Activated CD8-positive, alpha-beta memory T cell treated with anti-CD3 and anti-CD28 coated beads, Interleukin-2, amount 10 ng/mL, durations not matched to agents 7 days and 5 days (primary cell): ENCODE measurements at regions not wholly inside any gene's neighbourhood (a gene's known extent, or its start where the extent isn't known, plus 50 kb on each side); places are given as distances from the start of the nearest gene placed in this dataset.

Experiments
- ATAC-seq: fragments of 150-1000 bp; cut with Tn5 transposase; one replicate; pipeline ENCODE4 v1.10.0; 2021; ENCODE audit warnings: moderate library complexity
- CTCF ChIA-PET: fragments of 350-600 bp; sonication (Branson Sonifier 250); formaldehyde crosslinking; loops from one replicate; lab custom pipeline; 2021; ENCODE audit warnings: antibody characterized with exemption; lab: Charles Lee
- DNase-seq: peaks from one replicate; pipeline ENCODE4 v3.0.0-alpha.2; 2020
- H3K27ac Mint-ChIP-seq: one replicate; pipeline ENCODE4 v1.8.0; 2021; ENCODE audit warnings: mild to moderate bottlenecking, mixed read lengths
- H3K27me3 Mint-ChIP-seq: one replicate; pipeline ENCODE4 v1.8.0; 2021; ENCODE audit warnings: mixed read lengths
- H3K36me3 Mint-ChIP-seq: one replicate; pipeline ENCODE4 v1.8.0; 2021; ENCODE audit warnings: mild to moderate bottlenecking, mixed read lengths
- H3K4me1 Mint-ChIP-seq: one replicate; pipeline ENCODE4 v1.8.0; 2021; ENCODE audit warnings: mixed read lengths
- H3K4me3 Mint-ChIP-seq: one replicate; pipeline ENCODE4 v1.8.0; 2021; ENCODE audit warnings: mild to moderate bottlenecking, moderate library complexity, mixed read lengths
- H3K9me3 Mint-ChIP-seq: one replicate; pipeline ENCODE4 v1.8.0; 2022; ENCODE audit warnings: low read depth, mixed read lengths

- Mint-ChIP-seq H3K4me1 (no peaks in the 10 kb centered on the region), H3K9me3 (no peaks in the 10 kb centered on the region), H3K4me3 (no peak overlapping the region), H3K27me3 (no peaks in the 10 kb centered on the region), H3K27ac (no peak overlapping the region), H3K36me3 (no peaks in the 10 kb centered on the region)
- CTCF ChIA-PET, result no interaction called here
- no peak for DNase-seq
- no peak for ATAC-seq
Observed at GRCh38 chr2:147088871-147089270, 756.0 kb upstream of the ACVR2A start.

DNA sequence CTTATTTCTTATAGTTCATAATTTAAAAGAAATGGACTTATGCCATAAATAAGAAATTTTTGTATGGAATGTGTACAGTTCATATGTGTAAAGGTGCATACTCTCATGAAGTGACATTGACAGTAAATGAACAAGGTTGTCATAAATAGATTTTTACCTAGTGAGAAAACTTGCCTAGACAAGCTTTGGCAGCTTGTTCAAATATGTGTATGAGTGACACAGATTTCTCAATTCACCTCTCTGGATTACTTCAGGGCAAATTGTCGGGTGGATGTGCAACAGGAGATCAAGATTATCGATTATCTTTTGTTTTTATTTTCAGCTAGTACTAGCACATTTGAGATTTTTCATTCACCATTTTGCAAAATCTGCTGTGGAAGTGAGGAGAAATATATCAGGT is 758.1 kb upstream of the ACVR2A start:
- no peaks in the 10 kb centered on the region for H3K36me3 Mint-ChIP-seq
- no peak overlapping the region for H3K4me3 Mint-ChIP-seq
- no peaks in the 10 kb centered on the region for H3K9me3 Mint-ChIP-seq
- H3K27me3 Mint-ChIP-seq, result no peaks in the 10 kb centered on the region
- no peak overlapping the region for H3K27ac Mint-ChIP-seq
- H3K4me1 Mint-ChIP-seq, result peaks cover 1% of the 10 kb centered on the region
- DNase-seq, result no peak
- ATAC-seq, result no peak
- CTCF ChIA-PET, result no interaction called here

GRCh38 chr2:147083664-147084063 is 761.2 kb upstream of the ACVR2A start:
- no peaks in the 10 kb centered on the region for H3K27me3 Mint-ChIP-seq
- H3K4me3 Mint-ChIP-seq, result no peak overlapping the region
- peaks cover 1% of the 10 kb centered on the region for H3K4me1 Mint-ChIP-seq
- no peak for ATAC-seq
- H3K27ac Mint-ChIP-seq, result no peak overlapping the region
- no peak for DNase-seq
- CTCF ChIA-PET, result interaction anchor here (0.7 to 3.3 kb wide), 3 partner anchors 31 to 828 kb away, joined by 3 to 41 read pairs (median 10); no protein-coding TSS in a partner anchor
- no peaks in the 10 kb centered on the region for H3K9me3 Mint-ChIP-seq
- no peaks in the 10 kb centered on the region for H3K36me3 Mint-ChIP-seq

- CTCF ChIA-PET, result interaction anchor here (0.7 to 3.3 kb wide), 6 partner anchors 8 to 829 kb away, joined by 3 to 41 read pairs (median 4); no protein-coding TSS in a partner anchor
- H3K4me3 Mint-ChIP-seq, result no peak overlapping the region
Observed at GRCh38 chr2:147082850-147083522, 761.8 kb upstream of the ACVR2A start.

GRCh38 chr2:147081831-147082230 is 763.0 kb upstream of the ACVR2A start:
- Mint-ChIP-seq H3K27ac (no peak overlapping the region), H3K4me1 (peaks cover 1% of the 10 kb centered on the region), H3K9me3 (no peaks in the 10 kb centered on the region), H3K36me3 (no peaks in the 10 kb centered on the region), H3K4me3 (no peak overlapping the region), H3K27me3 (no peaks in the 10 kb centered on the region)
- CTCF ChIA-PET, result interaction anchor here (0.6 to 3.3 kb wide), 4 partner anchors 10 to 830 kb away, joined by 3 to 41 read pairs (median 4); no protein-coding TSS in a partner anchor
- ATAC-seq (no peak), DNase-seq (no peak)

More at GRCh38 chr2:147082850-147083522, 761.8 kb upstream of the ACVR2A start:
- ATAC-seq (peak; percentile 42), DNase-seq (peak; percentile 47)
- Mint-ChIP-seq H3K27ac (no peak overlapping the region), H3K36me3 (no peaks in the 10 kb centered on the region), H3K9me3 (no peaks in the 10 kb centered on the region), H3K4me1 (peaks cover 1% of the 10 kb centered on the region), H3K27me3 (no peaks in the 10 kb centered on the region)

- Mint-ChIP-seq H3K27ac (no peak overlapping the region), H3K4me1 (no peaks in the 10 kb centered on the region), H3K36me3 (no peaks in the 10 kb centered on the region), H3K4me3 (no peak overlapping the region), H3K9me3 (no peaks in the 10 kb centered on the region), H3K27me3 (no peaks in the 10 kb centered on the region)
- CTCF ChIA-PET, result no interaction called here
- no peak for ATAC-seq
- DNase-seq, result no peak
Observed at GRCh38 chr2:147076634-147077033, 768.2 kb upstream of the ACVR2A start.

GRCh38 chr2:147068071-147068470 is 776.8 kb upstream of the ACVR2A start:
- H3K36me3 Mint-ChIP-seq, result no peaks in the 10 kb centered on the region
- H3K9me3 Mint-ChIP-seq, result peaks cover 3% of the 10 kb centered on the region
- no peaks in the 10 kb centered on the region for H3K27me3 Mint-ChIP-seq
- CTCF ChIA-PET, result no interaction called here
- no peak for DNase-seq
- no peaks in the 10 kb centered on the region for H3K4me1 Mint-ChIP-seq
- no peak overlapping the region for H3K27ac Mint-ChIP-seq
- no peak for ATAC-seq
- no peak overlapping the region for H3K4me3 Mint-ChIP-seq

DNA sequence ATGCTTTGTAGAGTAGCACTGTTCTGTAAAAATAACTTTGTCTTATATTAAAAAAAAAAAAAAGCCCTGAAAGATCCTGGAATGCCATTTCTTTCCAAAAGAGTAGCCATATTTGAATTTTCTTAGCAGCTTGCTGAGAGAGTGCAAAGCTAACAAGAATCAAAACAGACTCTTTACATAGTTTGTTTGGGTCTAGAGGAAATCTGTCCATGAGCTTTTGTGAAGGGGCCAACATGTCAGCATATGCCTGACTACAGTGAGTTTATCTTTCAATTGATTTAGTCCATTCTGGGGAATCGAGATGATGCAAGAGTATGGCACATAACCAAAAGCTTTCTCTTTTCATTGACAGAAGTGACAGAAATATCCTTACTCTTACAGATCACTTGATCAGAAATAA is 777.7 kb upstream of the ACVR2A start:
- Mint-ChIP-seq H3K27me3 (no peaks in the 10 kb centered on the region), H3K4me3 (no peak overlapping the region), H3K36me3 (no peaks in the 10 kb centered on the region), H3K4me1 (no peaks in the 10 kb centered on the region), H3K27ac (no peak overlapping the region), H3K9me3 (peaks cover 3% of the 10 kb centered on the region)
- DNase-seq (no peak), ATAC-seq (no peak)
- CTCF ChIA-PET, result no interaction called here

- H3K36me3 Mint-ChIP-seq, result no peaks in the 10 kb centered on the region
- no peaks in the 10 kb centered on the region for H3K4me1 Mint-ChIP-seq
- no peaks in the 10 kb centered on the region for H3K27me3 Mint-ChIP-seq
- no peak overlapping the region for H3K4me3 Mint-ChIP-seq
- peaks cover 3% of the 10 kb centered on the region for H3K9me3 Mint-ChIP-seq
- CTCF ChIA-PET, result no interaction called here
- ATAC-seq (no peak), DNase-seq (no peak)
- no peak overlapping the region for H3K27ac Mint-ChIP-seq
Observed at GRCh38 chr2:147062073-147062472, 782.8 kb upstream of the ACVR2A start.

- Mint-ChIP-seq H3K4me1 (no peaks in the 10 kb centered on the region), H3K27me3 (no peaks in the 10 kb centered on the region), H3K27ac (no peak overlapping the region), H3K4me3 (no peak overlapping the region), H3K36me3 (no peaks in the 10 kb centered on the region), H3K9me3 (peaks cover 3% of the 10 kb centered on the region)
- CTCF ChIA-PET, result no interaction called here
- DNase-seq, result no peak
- no peak for ATAC-seq
Observed at GRCh38 chr2:147061269-147061668, 783.6 kb upstream of the ACVR2A start.

DNA sequence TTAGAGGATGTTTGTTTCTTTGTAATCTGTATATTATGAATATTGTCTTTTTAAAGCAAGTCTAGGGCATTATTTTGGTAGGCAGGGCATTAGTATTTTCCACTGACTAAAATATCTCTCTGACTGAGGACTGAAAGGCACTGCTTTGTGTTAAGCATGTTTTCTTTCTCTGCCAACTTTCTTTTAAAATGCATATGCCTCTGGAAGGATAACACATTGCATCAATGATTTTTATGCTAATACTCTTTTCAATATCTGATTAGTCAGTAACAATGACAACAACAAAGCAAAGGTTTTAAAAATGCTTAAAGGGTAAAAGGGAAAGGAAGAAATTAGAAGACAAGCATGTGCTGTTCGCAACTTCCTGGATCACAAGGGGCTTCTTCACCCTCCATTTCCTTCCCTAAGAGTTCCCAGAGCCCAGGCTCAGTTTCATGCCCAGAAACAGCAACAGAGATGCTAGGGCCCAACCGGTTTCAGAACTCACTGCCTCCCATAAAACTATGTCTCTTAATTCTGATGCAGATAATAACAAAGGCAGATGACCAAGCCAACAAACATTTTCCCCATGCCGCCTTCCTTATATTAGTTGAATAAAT is 786.8 kb upstream of the ACVR2A start:
- Mint-ChIP-seq H3K36me3 (no peaks in the 10 kb centered on the region), H3K4me3 (no peak overlapping the region), H3K4me1 (no peaks in the 10 kb centered on the region), H3K27me3 (no peaks in the 10 kb centered on the region), H3K27ac (no peak overlapping the region), H3K9me3 (no peaks in the 10 kb centered on the region)
- ATAC-seq (no peak), DNase-seq (no peak)
- CTCF ChIA-PET, result no interaction called here

- DNase-seq (no peak), ATAC-seq (no peak)
- H3K9me3 Mint-ChIP-seq, result no peaks in the 10 kb centered on the region
- CTCF ChIA-PET, result interaction anchor here (1.0 kb wide), 1 partner anchor 12 kb away, joined by 3 read pairs; no protein-coding TSS in a partner anchor
- no peaks in the 10 kb centered on the region for H3K27me3 Mint-ChIP-seq
- H3K27ac Mint-ChIP-seq, result no peak overlapping the region
- no peaks in the 10 kb centered on the region for H3K4me1 Mint-ChIP-seq
- H3K4me3 Mint-ChIP-seq, result no peak overlapping the region
- H3K36me3 Mint-ChIP-seq, result no peaks in the 10 kb centered on the region
Observed at GRCh38 chr2:147051814-147052213, 793.0 kb upstream of the ACVR2A start.

- Mint-ChIP-seq H3K4me1 (no peaks in the 10 kb centered on the region), H3K27ac (no peak overlapping the region), H3K27me3 (no peaks in the 10 kb centered on the region), H3K9me3 (no peaks in the 10 kb centered on the region), H3K36me3 (no peaks in the 10 kb centered on the region), H3K4me3 (no peak overlapping the region)
- no peak for ATAC-seq
- CTCF ChIA-PET, result no interaction called here
- DNase-seq, result no peak
Observed at GRCh38 chr2:147051248-147051647, 793.6 kb upstream of the ACVR2A start.

DNA sequence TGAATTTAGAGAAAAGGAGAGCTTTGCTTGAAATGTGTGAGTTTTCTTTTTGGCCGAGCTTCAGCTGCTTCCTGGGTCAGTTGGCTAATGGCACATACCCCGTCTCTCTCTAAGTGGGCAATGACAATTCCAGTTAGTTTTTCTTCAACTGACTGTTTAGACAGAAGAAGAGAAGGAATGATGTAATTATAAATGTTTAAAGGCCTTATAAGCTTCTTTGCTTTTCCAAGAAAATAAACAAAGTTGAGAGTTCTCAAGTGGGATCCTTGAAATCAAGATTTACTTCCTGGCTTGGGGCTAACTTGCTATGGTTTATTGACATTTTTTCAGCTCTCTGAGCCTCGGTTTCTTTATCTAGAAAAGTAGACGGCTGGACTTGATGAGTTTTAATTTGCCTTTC is 794.9 kb upstream of the ACVR2A start:
- DNase-seq, result no peak
- Mint-ChIP-seq H3K4me3 (no peak overlapping the region), H3K27ac (no peak overlapping the region), H3K4me1 (no peaks in the 10 kb centered on the region), H3K36me3 (no peaks in the 10 kb centered on the region), H3K9me3 (no peaks in the 10 kb centered on the region), H3K27me3 (no peaks in the 10 kb centered on the region)
- ATAC-seq, result no peak
- CTCF ChIA-PET, result interaction anchor here (0.6 kb wide), 1 partner anchor 1325 kb away, joined by 3 read pairs; no protein-coding TSS in a partner anchor
